DMS53 treated with DMSO at 0.1 percent for 48 hours (cell line): ENCODE measurements at regions not wholly inside any gene's neighbourhood (a gene's known extent, or its start where the extent isn't known, plus 50 kb on each side); places are given as distances from the start of the nearest gene placed in this dataset.
"Not testable (repeated sequence)": the region's sequence is repeated elsewhere in the genome, so short reads cannot be mapped to it uniquely, and the experiment has no call there.

Source experiments
- DNase-seq: peaks from one replicate; lab custom pipeline; 2025; ENCODE audit not compliant: unreplicated experiment; lab: John Stamatoyannopoulos, UW

DNA sequence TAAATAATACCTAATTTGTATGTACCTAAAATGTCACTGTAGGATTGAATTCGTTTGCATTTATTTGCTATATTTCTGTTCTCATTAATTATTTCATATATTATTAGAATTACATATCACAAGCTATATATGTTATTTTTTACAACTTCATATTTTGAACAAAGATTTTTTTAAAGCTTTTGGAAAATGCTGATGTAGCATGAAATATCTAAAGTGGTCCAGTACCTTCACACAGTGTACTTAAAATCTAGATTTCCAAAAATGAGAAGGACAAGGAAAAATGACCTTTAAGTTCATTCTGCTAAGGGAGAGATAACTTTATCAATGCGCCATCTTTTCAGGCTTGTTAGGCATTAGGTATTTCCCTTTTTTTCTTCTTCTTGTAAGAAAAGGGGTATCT lies 71.8 kb downstream of the LARP7 start:
- DNase-seq: no peak

DNA sequence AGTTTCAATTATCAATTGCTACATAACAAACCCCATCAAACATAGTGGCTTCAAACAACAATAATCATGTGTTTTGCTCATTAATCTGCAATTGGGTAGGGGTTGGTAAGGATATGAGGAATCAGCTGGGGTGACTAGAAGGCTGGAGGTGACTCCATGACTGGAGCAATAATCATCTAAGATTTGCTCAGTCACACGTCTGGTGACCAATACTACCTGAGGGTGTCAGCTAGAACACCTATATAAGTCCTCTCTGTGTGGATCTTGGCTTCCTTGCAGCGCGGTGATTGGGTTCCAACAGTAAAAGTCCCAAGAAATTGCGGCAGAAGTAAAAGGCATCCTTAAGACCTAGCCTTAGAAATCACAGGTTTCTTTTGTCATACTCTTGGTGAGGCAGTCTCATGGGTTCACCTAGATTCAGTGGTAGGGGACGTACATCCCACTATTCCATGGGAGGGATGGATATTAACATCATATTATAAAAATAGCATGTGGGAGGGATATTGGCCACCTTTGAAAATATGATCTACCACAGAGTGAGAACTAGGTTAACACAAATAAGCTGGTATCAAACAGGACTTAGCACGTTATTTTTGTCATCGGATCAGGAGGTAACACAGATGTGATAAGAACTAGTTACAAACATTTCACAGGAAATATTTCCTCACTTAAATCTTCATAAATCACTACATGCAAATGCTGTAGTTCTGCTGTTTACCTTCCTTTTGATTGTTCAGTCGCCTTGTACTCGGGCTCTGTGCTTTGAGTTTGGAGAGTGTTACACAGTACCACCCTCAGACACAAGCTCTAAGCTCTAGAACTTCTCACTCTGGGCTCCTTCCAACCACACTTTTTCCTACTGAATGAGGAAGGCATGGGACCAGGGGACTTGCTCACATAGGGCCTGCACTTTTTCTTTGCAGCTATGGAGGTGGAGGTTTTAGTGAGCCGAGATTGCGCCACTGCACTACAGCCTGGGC lies 78.3 kb downstream of the LARP7 start:
- DNase-seq: no peak

DNA sequence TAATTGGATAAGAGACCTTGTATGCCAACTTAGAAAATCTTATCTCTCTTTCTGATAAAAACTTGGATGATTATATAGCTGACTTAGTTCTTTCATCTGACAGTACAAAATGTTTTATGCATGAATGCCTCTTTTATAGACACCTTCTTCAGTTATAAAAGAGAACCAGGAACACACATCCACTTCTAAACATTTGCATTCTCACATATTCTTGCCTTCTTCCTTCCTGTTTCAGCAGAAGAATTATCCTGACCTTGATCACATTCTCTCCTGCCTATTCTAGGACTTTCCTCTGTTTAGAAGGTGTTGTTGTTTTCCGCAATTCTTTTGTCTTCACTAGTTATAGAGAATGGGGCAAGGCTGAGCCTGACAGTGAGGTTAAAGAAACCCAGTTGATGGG lies 80.9 kb downstream of the LARP7 start:
- DNase-seq: no peak

DNA sequence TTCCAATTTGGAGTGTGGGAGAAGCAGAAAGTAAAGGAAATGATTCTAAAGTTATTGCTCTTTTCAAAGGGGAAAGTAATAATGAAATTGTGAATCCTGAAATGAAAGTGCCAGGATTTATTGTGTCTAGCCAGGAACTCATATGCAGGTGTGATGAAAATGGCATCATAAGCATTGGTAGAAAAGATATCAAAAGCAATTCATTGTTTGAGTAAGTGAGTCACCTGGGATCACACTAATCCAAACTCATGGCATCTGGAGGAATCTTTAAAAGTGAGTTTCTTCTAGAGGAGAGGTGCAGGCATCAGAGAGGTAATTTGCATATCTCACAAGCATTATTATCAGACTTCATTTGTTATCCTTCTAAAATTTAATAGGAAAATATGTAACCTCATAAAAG lies 84.7 kb downstream of the LARP7 start:
- peak; percentile 1 for DNase-seq

DNA sequence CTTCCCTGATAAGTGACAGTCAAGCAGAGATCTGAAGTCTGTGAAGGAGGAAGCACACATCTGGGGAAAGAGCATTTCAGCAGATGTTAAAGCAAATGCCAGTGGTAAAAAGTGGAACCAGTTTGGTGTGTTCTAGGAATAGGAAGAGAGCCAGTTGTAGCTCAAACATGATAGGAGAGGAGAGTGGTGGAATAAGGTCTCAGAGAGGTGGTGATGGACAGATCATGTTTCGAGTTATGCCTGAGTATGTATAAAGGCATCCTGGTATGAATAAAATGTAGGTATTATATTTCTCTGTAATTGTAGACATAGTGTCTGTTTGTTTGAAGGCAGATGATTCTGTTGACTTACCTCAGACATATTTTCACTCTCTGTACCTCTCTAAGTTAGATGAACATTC lies 89.1 kb downstream of the LARP7 start:
- peak; percentile 65 for DNase-seq

DNA sequence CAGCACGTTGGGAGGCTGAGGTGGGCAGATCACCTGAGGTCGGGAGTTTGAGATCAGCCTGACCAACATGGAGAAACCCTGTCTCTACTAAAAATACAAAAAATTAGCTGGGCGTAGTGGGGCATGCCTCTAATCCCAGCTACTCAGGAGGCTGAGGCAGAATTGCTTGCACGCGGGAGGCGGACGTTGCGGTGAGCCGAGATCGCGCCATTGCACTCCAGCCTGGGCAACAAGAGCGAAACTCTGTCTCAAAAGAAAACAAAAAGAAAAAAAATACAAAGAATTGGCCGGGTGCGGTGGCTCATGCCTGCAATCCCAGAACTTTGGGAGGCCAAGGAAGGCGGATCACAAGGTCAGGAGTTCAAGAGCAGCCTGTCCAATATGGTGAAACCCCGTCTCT lies 90.8 kb downstream of the LARP7 start:
- DNase-seq: not testable (repeated sequence)

DNA sequence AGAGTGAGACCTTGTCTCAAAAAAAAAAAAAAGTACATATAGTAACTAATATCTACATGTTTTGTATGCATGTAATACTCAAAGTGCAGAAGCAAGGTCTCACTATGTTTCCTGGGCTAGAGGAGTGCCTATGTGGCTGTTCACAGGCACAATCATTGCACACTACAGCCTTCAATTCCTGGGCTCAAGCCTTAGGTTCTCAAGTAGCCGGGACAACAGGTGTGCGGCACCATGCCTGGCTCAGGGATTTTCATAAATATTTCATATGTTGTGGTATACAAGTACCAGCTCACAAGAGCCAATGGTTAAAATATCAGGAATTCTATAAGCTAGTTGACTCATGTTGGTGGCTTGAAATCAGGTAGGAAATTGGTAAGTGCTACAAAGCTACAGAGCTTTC lies 94.8 kb downstream of the LARP7 start:
- DNase-seq: no peak

DNA sequence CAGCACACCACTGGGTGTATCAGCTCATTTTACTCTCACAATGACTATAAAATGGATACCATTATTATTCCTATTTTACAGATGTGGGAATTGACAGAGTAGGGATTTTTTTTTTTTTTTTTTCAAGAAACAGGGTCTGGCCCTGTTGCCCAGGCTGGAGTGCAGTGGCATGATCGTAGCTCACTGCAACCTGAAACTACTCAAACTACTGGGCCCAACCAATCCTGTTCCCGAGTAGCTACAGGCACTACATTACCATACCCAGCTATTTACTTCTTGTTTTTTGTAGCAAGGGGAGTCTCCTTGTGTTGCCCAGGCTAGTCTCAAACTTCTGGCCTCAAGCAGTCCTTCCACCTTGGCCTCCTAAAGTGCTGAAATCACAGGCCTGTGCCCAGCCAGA lies 95.2 kb downstream of the LARP7 start:
- DNase-seq: no peak

DNA sequence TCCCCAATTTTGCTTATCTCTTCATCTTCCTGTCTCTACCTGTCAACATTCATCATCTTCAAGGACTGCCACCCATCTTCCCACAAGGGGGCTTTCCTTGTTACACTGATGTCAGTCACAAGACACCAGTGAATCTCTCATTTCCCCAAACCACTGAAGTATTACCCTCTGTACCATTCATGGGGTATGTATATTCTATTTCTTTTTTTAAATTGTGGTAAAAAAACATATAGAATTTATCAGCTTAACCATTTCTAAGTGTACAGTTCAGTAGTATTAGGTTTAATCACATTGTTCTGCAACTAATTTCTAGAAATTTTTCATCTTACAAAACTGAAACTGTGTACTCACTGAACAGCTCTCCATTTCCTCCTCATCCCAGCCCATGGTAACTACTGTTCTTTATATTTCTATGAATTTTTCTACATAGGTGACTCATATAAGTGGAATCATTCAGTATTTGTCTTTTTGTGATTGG lies 98.6 kb downstream of the LARP7 start:
- DNase-seq: no peak

DNA sequence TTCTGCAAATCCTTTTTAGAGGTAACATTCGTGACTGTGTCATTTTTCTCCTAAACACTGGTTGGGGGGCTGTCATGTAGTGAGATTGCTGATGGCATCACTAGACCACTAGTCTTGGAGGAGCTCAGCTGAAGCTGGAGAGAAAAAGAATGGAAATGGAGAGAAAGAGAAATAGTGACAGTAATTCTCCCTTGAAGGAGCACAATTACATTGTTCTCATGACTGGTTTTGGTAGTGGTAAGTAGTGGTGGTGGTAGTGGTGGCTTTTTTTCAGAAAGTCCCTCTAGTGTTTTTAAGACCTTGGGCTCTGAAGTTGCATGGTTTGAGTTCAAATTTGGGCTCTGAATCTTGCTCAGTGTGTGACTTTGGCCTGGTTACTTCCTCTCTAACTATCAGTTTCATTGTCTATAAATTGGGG lies 99.8 kb downstream of the LARP7 start:
- DNase-seq: no peak

DNA sequence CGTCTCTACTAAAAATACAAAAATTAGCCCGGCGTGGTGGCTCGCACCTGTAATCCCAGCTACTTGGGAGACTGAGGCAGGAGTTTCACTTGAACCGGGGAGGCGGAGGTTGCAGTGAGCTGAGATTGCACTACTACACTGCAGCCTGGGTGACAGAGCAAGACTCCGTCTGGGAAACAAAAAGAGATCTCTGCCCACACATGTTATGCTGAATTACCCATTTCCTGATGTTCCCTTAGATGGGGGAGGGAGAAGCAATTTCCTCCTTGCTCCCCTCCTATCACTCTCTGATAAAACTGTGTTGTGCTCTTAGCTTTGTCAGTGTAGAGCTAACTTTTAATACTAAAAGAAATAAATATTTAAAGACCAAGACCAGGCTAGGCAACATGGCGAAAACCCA lies 102.5 kb downstream of the LARP7 start:
- DNase-seq: no peak

DNA sequence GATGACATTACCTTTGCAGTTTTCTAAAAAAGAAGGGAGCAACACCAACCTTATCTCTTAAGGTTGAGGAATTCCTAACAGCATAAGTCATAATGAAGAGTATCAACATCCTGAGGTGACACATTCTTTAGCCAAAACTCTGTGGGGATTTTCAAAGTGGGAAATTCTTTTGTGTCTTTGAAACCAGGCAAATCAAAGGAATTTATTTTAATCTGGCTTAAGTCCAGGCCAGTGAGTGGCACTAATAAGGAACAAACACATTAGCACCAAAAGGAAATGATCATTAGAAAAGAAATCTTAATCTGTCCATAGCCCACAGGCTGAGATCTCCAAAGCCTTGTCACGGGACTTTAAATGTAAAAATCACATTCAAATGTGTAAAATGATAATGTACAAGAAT lies 110.1 kb downstream of the LARP7 start:
- no peak for DNase-seq

DNA sequence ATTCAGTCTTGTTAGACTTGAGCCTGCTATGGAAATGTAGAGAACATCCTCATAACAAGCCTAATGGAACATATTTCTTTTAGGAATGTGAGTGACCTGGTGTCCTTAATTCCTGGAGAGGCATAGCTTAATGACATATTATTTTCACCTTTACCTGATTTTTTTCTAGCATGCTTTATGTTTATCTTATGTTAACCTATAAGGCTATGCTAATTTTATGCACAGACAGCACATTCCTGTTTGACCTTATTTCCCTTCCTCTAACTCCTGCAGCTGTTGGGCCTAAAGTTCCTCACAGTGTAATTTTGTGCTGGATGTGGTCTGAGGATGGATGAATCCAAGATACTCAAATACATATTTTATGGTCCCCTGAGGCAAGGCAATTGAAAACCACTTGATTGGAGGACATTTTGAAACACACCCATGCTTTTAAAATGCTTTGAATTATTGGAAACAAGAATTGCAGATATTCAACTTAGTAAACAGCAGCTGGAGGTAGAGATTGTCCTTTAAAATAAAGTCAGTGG lies 111.5 kb downstream of the LARP7 start:
- no peak for DNase-seq

DNA sequence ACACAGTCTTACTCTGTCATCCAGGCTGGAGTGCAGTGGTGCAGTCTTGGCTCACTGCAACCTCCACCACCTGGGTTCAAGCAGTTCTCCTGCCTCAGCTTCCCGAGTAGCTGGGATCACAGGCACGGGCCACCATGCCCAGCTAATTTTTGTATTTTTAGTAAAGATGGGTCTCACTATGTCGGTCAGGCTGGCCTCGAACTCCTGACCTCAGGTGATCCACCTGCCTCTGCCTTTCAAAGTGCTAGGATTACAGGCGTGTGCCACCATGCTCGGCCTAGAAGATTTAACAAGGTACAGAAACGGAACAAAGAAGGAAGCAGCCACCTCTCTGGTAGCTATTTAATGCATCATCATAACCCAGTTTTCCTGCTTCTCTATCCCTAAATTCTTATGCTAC lies 113.8 kb downstream of the LARP7 start:
- not testable (repeated sequence) for DNase-seq

DNA sequence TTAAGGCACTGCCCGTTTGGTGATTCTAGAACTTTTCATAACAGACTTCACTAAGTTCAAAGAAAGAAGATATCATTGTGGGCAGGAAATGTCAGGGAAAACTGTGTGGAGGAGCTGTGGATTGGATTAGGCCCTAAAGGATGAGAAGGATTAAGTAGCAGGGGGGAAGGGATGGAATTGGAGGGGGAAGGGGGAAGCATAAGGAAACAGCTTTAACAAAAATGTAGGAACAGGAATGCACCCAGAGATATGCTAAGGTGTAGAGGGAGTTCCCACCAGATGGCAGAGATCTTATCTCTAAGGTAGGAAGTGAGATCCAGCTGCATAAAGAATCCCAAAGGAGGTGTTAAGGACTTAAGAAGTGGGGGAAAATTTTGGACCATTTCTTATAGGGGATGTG lies 114.5 kb downstream of the LARP7 start:
- no peak for DNase-seq

DNA sequence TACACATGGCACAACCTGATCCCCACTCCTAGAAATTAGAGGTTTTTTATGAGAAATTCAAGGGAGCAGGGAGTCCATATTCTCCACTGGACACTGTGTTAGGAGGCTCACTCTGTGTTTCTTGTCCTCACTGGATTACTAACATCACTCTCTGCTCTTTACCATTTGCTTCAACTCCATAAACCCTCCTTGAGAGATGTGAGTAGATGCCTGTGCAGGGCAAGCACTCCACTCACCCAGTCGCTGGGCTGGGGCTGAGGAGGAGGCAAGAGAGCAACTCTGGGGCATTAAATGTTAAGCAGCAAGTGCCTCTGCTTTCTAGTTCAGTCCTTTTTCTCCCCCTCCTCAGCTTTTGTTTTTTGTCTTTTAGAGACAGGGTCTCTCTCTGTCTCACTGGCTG lies 115.1 kb downstream of the LARP7 start:
- no peak for DNase-seq

DNA sequence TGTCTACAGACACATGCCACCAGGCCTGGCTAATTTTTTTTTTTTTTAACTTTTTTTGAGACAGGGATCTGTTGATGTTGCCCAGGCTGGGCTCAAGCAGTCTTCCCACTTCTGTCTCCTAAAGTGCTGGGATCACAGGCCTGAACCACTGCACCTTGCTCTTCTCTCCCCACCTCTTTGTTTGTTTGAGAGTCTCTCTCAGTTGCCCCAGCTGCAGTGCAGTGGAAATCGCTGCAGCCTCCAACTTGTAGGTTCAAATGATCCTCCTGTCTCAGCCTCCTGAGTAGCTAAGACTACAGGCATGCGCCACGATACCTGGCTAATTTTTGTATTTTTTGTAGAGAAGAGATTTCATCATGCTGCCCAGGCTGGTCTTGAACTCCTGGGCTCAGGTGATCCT lies 115.6 kb downstream of the LARP7 start:
- DNase-seq: no peak

DNA sequence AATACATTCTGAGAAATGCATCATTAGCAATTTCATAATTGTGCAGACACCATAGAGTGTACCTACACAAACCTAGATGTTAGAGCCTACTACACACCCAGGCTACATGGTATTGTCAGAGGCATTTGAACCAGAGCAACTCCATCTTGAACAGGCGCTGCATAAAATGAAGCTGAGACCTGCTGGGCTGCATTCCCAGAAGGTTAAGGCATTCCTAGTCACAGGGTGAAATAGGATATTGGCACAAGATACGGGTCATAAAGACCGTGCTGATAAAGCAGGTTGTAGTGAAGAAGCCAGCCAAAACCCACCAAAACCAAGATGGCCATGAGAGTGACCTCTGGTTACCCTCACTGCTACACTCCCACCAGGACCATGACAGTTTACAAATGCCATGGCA lies 116.4 kb downstream of the LARP7 start:
- DNase-seq: no peak

DNA sequence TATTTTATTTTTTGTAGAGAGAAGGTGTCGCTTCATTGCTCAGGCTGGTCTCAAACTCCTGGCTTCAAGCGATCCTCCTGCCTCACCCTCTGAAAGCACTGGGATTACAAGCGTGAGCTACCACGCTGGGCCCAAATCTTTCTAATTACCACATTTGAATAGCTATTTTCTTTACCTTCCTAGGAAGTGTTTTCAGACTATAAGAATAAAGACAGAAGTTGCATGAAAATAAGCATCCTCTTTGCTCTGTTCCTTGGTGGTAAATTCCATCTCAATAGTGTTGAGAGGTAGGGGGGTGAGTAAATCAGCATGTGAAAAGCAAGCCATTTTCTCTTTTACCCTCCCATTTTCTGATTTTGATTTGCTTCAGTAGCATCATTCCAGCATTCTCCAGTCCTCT lies 122.4 kb downstream of the LARP7 start:
- DNase-seq: no peak

DNA sequence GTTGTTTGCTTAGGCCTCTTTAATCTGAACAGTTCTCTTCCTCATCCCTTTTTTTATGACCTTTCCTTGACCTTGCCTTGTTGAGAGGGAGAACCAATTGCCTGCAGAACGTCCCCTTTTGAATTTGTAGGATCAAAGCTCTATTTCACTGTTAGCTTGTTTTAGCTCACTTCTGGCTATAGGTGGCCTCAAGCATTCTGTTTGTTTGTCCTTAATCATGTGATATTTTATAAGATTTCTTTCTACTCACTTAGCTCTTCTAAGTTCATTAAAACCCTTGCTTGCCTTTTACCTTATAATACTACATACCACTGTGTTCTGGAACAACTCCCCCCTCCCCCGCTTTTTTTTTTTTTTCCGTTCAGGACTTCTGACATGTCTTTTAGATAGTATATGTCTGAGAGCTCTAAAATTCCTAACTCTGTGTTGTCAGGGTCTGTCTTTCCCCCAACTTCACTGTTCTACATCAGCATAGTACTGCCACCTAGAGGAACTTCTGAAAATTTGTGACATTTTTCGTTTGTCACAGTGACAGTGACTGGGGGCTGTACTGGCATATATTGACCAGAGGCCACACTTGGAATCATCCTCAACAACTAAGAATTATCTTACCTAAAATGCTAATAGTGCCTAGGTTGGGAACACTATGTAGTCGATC lies 128.5 kb downstream of the LARP7 start:
- DNase-seq: peak; percentile 30

DNA sequence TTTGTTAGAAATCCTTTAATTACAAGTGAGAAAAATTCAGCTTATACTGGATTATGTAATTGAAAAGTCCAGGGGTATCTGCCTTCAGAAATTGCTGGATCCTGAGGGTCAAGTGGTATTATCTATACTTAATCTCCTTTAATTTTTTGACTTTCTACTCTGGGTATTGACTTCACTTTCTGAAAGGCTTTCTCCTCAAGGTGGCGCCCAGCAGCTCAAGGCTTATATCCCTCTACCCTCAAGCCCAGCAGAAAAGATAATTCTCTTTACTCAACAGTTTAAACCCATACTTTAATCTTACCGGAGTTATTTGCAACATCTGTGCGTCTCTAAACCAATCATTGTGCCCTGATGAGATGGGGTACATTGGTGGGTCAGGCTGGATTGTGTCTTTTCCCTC lies 129.5 kb downstream of the LARP7 start:
- no peak for DNase-seq

DNA sequence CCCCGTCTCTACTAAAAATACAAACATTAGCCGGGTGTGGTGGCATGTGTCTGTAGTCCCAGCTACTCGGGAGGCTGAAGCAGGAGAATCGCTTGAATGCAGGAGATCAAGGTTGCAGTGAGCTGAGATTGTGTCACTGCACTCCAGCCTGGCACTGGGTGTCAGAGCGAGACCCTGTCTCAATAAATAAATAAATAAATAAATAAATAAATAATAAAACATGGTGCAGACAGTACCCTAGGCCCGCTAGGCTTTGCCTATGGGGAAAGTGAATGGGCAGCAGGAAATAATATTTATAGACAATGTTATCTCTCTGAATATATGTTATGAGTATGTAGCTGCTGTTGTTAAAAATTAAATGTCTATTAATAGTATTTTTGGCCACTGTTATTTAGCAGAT lies 130.4 kb downstream of the LARP7 start:
- no peak for DNase-seq
